ENCODE measurements at regions not wholly inside any gene's neighbourhood (a gene's known extent, or its start where the extent isn't known, plus 50 kb on each side); places are given as distances from the start of the nearest gene placed in this dataset.

- TF ChIP-seq ZHX1 (CRISPR knock-in tag; IDR thresholded peaks at IDR 0.05; ENCODE audit: low read depth) (no peak), FOXO4 (CRISPR knock-in tag; conservative IDR thresholded peaks at IDR 0.05) (no peak), RARA (CRISPR knock-in tag; IDR thresholded peaks at IDR 0.05) (peak; percentile 83), GATA4 (IDR thresholded peaks at IDR 0.05; ENCODE audit: borderline replicate concordance, low read depth) (no peak), ZNF777 (CRISPR knock-in tag; IDR thresholded peaks at IDR 0.05) (no peak), KIAA2018 (CRISPR knock-in tag; IDR thresholded peaks at IDR 0.05; ENCODE audit: borderline replicate concordance) (no peak), IKZF1 (IDR thresholded peaks at IDR 0.05) (no peak), RXRB (CRISPR knock-in tag; IDR thresholded peaks at IDR 0.05; ENCODE audit: borderline replicate concordance) (peak; percentile 56; the same call in 1 of the 2 replicates), ZBTB34 (CRISPR knock-in tag; IDR thresholded peaks at IDR 0.05) (no peak), ZNF512B (CRISPR knock-in tag; IDR thresholded peaks at IDR 0.05; ENCODE audit: borderline replicate concordance) (no peak)
Observed at GRCh38 chr16:29321585-29321984, 84.9 kb downstream of the NPIPB11 start (continued).

Data from HepG2 (cell line).